Right atrium auricular region (tissue), 2 donors: ENCODE measurements at regions not wholly inside any gene's neighbourhood (a gene's known extent, or its start where the extent isn't known, plus 50 kb on each side); places are given as distances from the start of the nearest gene placed in this dataset.

Source experiments
- DNase-seq: peaks from one replicate; pipeline ENCODE4 v3.0.0-alpha.2; 2019; ENCODE audit warnings: low spot score
- H3K27ac ChIP-seq, 2 donors: fragments of 200-600 bp; sonication (generic); 1 replicate in 1 of 2; 2 replicates in 1 of 2; pipeline ENCODE4 v1.5.1; 2016 to 2019
- H3K27me3 ChIP-seq, 2 donors: fragments of 200-600 bp; sonication (generic); one replicate each; pipeline versions ENCODE4 v1.5.1 to v1.6.0; 2017 to 2019
- H3K36me3 ChIP-seq: fragments of 200-600 bp; sonication (generic); one replicate; pipeline ENCODE4 v1.5.1; 2016
- H3K4me1 ChIP-seq, 2 donors: fragments of 200-600 bp; sonication (generic); one replicate each; pipeline versions ENCODE4 v1.5.1 to v1.6.0; 2017 to 2019
- H3K4me3 ChIP-seq, 2 donors: fragments of 200-600 bp; sonication (generic); 1 replicate in 1 of 2; 2 replicates in 1 of 2; pipeline ENCODE4 v1.5.1; 2017 to 2019; ENCODE audit warnings: mild to moderate bottlenecking in 1 of 2, moderate library complexity in 1 of 2
- H3K9me3 ChIP-seq, 2 donors: fragments of 200-600 bp; sonication (generic); one replicate each; pipeline ENCODE4 v1.5.1; 2019
- CTCF ChIP-seq, 2 donors: fragments of 200-600 bp; sonication (generic); IDR thresholded peaks; one replicate each; pipeline ENCODE4 v1.5.1; 2019; ENCODE audit warnings: antibody characterized with exemption in 2 of 2

- no peak for TF ChIP-seq CTCF (IDR thresholded peaks at IDR 0.05)
- no peaks in the 10 kb centered on the region for H3K4me1 ChIP-seq
- H3K36me3 ChIP-seq: no peaks in the 10 kb centered on the region
- no peak for DNase-seq
- H3K27ac ChIP-seq: no peak overlapping the region
- H3K27me3 ChIP-seq: no peaks in the 10 kb centered on the region
- peaks cover 0 to 12% of the 10 kb centered on the region in 2 donors for H3K9me3 ChIP-seq
- no peak overlapping the region for H3K4me3 ChIP-seq
Measured at GRCh38 chr5:63563008-63563917, 399.0 kb downstream of the HTR1A start.

GRCh38 chr5:63555874-63556273, 406.4 kb downstream of the HTR1A start:
- H3K27ac ChIP-seq: no peak overlapping the region
- H3K4me1 ChIP-seq: no peaks in the 10 kb centered on the region
- no peak for TF ChIP-seq CTCF (IDR thresholded peaks at IDR 0.05)
- no peak for DNase-seq
- H3K9me3 ChIP-seq: no peaks in the 10 kb centered on the region
- H3K27me3 ChIP-seq: no peaks in the 10 kb centered on the region
- H3K4me3 ChIP-seq: no peak overlapping the region
- H3K36me3 ChIP-seq: no peaks in the 10 kb centered on the region

GRCh38 chr5:63554191-63554590, 408.1 kb downstream of the HTR1A start:
- DNase-seq: no peak
- no peak for TF ChIP-seq CTCF (IDR thresholded peaks at IDR 0.05)
- Histone ChIP-seq H3K27me3 (no peaks in the 10 kb centered on the region), H3K4me3 (no peak overlapping the region), H3K4me1 (no peaks in the 10 kb centered on the region), H3K9me3 (no peaks in the 10 kb centered on the region), H3K36me3 (no peaks in the 10 kb centered on the region), H3K27ac (no peak overlapping the region)

GRCh38 chr5:63553073-63553472, 409.2 kb downstream of the HTR1A start:
- no peaks in the 10 kb centered on the region for H3K9me3 ChIP-seq
- DNase-seq: no peak
- H3K27me3 ChIP-seq: no peaks in the 10 kb centered on the region
- H3K4me1 ChIP-seq: no peaks in the 10 kb centered on the region
- H3K36me3 ChIP-seq: no peaks in the 10 kb centered on the region
- no peak overlapping the region for H3K4me3 ChIP-seq
- H3K27ac ChIP-seq: no peak overlapping the region
- no peak for TF ChIP-seq CTCF (IDR thresholded peaks at IDR 0.05)

GRCh38 chr5:63535840-63536602, 426.2 kb downstream of the HTR1A start:
- no peak for DNase-seq
- H3K36me3 ChIP-seq: no peaks in the 10 kb centered on the region

More at GRCh38 chr5:63535840-63536602, 426.2 kb downstream of the HTR1A start:
- Histone ChIP-seq H3K27me3 (no peaks in the 10 kb centered on the region), H3K4me3 (no peak overlapping the region), H3K4me1 (no peaks in the 10 kb centered on the region), H3K27ac (no peak overlapping the region), H3K9me3 (no peaks in the 10 kb centered on the region)
- TF ChIP-seq CTCF (IDR thresholded peaks at IDR 0.05): no peak
